ENCODE measurements at regions not wholly inside any gene's neighbourhood (a gene's known extent, or its start where the extent isn't known, plus 50 kb on each side); places are given as distances from the start of the nearest gene placed in this dataset.

GRCh38 chr5:130425424-130425823, 521.2 kb downstream of the CHSY3 start:
- H4K8ac ChIP-seq (replicated peaks; ENCODE audit: insufficient read length, low read depth, low read length), result no peak overlapping the region
- H2AFZ ChIP-seq (ENCODE audit: low read length), result no peak overlapping the region
- H3K79me1 ChIP-seq (ENCODE audit: insufficient read depth, low read depth, low read length, poor library complexity, severe bottlenecking), result no peaks in the 10 kb centered on the region
- H4K20me1 ChIP-seq (ENCODE audit: control insufficient read depth, insufficient read depth, insufficient read length), result no peaks in the 10 kb centered on the region
- no peak overlapping the region for H3T11ph ChIP-seq (ENCODE audit: low read length)
- no peak overlapping the region for H2BK15ac ChIP-seq (ENCODE audit: low read depth, low read length)
- no peak overlapping the region for H3K14ac ChIP-seq (ENCODE audit: insufficient read depth, low read length)
- no peak overlapping the region for H2BK5ac ChIP-seq (ENCODE audit: insufficient read length, low read length)
- no peak overlapping the region for H3K18ac ChIP-seq (ENCODE audit: insufficient read length, low read depth, low read length)
- H3K4ac ChIP-seq (ENCODE audit: low read depth, low read length), result no peak overlapping the region
- no peak overlapping the region for H3K27ac ChIP-seq (ENCODE audit: insufficient read length, low read depth, low read length)
- H3K9ac ChIP-seq (ENCODE audit: extremely low read depth, insufficient read length, low read length), result no peak overlapping the region
- no peak overlapping the region for H3K27ac Mint-ChIP-seq
- no peaks in the 10 kb centered on the region for H3K4me1 Mint-ChIP-seq
- H3K4me3 Mint-ChIP-seq, result no peak overlapping the region
- H3K79me2 ChIP-seq (ENCODE audit: insufficient read depth, low read length), result no peaks in the 10 kb centered on the region
- no peaks in the 10 kb centered on the region for H3K23me2 ChIP-seq (ENCODE audit: insufficient read length, low read depth, low read length, poor library complexity, severe bottlenecking)
- H3K27me3 ChIP-seq (ENCODE audit: insufficient read depth, low read length), result no peaks in the 10 kb centered on the region
- H2AK5ac ChIP-seq (ENCODE audit: insufficient read length, low read length), result no peak overlapping the region
- H2BK20ac ChIP-seq (ENCODE audit: low read depth, low read length, poor library complexity, severe bottlenecking), result no peak overlapping the region
- DNase-seq, result no peak
- no peak overlapping the region for H2BK12ac ChIP-seq (ENCODE audit: insufficient read length, low read depth, low read length)
- WGBS (ENCODE audit: extremely low coverage, insufficient read length, low lambda C conversion rate), result no CpG with 5 or more reads among the region's 2 CpGs
- H4K5ac ChIP-seq (ENCODE audit: insufficient read length, low read depth, low read length), result no peak overlapping the region
- TF ChIP-seq CTCF (conservative IDR thresholded peaks at IDR 0.05), result no peak
- no peaks in the 10 kb centered on the region for H3K27me3 Mint-ChIP-seq (ENCODE audit: low read depth)
- no peak overlapping the region for H4K91ac ChIP-seq (ENCODE audit: insufficient read length, low read depth, low read length)
- no peak overlapping the region for H3K23ac ChIP-seq (ENCODE audit: insufficient read length, low read depth, low read length)
- no peak overlapping the region for H3K56ac ChIP-seq (ENCODE audit: insufficient read length, low read depth, low read length)
- no peaks in the 10 kb centered on the region for H3K4me1 ChIP-seq (ENCODE audit: insufficient read depth, low read length)
- H3K4me2 ChIP-seq (ENCODE audit: insufficient read depth, insufficient read length, low read length), result no peak overlapping the region
- H2BK120ac ChIP-seq (ENCODE audit: low read depth, low read length, poor library complexity, severe bottlenecking), result no peak overlapping the region
- no peaks in the 10 kb centered on the region for H3K9me3 ChIP-seq (ENCODE audit: control insufficient read depth, low read depth, low read length)
- H3K9me3 Mint-ChIP-seq, result no peaks in the 10 kb centered on the region
- H3K36me3 Mint-ChIP-seq (ENCODE audit: insufficient read depth in 1 of 3, low read depth in 3 of 3), result no peaks in the 10 kb centered on the region; a peak in 1 of 7 replicates
